GM21717 (cell line): ENCODE measurements at regions not wholly inside any gene's neighbourhood (a gene's known extent, or its start where the extent isn't known, plus 50 kb on each side); places are given as distances from the start of the nearest gene placed in this dataset.

Source experiments
- ATAC-seq: cut with Tn5 transposase; IDR thresholded peaks from one replicate; pipeline ENCODE4 v1.9.1; 2021; ENCODE audit warnings: mild to moderate bottlenecking, moderate library complexity; ENCODE audit not compliant: unreplicated experiment

DNA sequence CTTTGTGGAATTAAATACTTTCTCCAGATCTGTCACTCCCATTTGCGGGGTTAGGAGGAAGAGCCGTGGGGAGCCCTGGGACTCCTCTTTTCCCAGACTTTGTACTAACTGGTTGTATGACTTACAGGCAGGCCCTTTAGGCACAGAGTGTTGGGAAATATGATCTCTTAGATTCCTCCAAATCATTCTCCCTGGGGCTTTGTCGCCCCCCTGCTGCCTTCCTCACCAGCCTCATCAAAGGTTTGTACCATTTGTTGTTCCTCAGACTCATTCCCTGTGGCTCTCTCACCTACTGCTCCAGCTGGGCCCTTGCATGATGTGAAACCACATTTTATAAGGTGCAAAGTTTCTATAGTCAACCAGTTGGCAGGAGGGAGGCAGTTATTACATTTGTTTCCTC, 56.4 kb downstream of the CRYGS start:
- no peak for ATAC-seq

DNA sequence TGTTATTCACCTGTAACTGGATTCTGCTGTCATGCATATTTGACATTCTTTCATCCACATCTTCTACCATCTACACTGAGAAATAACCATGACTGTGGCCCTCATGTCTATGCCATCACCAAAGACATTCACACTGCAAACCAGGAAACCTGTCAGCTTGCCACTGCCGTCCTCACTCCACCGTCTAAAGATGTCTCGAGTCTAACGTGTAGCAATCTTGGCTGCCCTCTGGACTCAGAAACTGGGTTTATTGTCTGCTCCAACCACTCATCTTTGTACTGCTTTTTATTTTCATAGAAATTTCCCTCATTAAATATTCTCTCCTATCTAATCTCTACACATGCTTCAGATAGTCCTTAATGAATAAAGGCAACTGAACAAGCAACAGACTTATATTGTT, 57.1 kb downstream of the CRYGS start:
- ATAC-seq = no peak

DNA sequence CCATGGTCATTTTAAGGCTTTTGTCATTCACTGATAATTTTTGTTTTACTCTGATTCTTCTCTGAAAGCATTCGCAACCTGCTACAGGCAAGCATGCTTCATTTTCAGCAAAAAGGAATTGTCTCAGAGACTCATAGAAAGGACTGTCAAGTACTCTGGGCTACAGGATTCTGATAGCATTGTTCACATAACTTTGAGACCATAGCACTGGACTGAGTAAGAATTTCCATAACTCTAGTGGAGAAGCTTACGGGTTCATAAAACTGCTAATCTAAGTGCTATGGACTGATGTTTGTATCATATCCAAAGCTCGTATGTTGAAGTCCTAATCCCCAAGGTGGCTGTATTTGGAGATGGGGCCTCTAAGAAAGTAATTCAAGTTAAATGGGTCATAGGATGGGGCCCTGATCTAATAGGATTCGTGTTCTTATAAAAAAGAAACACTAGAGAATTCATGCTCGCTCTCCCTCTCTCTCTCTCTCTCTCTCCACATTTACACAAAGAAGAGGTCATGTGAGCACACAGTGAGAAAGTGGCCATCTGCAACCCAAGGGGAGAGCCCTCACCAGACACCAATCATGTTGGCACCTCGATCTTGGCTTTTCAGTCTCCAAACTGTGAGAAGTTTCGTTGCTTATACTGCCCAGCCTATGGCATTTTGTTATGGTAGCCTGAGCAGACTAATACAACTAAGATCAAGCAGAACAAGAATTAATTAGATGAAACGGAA, 60.4 kb downstream of the CRYGS start:
- no peak for ATAC-seq

DNA sequence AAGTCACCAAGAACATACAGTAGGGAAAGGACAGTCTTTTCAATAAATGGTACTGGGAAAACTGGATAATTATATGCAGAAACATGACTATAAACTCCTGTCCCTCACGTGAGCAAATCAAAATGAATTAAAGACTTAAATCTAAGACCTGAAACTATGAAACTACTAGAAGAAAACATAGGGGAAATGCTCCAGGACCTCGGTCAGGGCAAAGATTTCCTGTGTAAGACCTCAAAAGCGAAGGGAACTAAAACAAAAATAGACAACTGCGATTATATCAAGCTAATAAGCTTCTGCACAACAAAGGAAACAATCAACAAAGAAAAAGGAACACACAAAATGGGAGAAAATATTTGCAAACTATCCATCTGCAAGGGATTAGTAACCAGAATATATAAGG, 62.7 kb downstream of the CRYGS start:
- no peak for ATAC-seq

DNA sequence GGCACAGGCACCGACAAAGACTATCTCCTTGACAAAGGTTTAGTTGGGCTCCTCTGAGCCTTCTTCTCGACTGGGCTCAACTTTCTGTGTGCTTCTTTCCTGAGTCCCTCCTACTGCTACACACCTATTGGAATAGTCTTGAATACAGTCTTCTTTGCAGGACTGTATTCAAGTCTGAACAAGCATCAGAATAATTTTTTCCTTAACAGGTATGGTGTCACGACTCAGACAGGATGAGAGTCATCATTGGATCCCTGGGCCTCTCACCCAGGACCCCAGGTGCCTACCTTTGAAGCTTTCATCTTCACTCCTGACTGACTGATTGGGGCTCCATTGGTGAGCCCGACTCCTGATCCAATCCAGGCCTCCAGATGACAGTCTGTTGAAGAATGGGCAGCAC, 66.3 kb downstream of the CRYGS start:
- ATAC-seq = no peak

DNA sequence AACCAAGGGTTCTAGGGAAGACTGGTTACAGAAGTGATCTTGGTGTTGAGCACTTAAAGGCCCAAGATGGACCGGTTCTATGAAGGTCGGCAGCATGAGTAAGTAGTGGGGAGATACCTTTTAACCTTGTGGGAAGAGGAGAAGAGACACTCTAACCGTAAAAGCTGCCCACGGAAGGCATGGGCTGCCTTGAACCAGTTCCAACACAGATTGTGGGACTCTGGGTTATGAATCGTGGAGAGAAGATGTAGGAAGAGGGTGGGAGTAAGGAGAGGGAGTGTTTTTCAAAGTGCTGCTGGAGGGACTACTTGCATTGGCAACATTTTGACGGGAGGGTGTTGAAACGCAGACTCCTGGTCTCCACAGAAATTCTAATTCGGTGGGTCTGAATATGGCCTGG, 67.1 kb downstream of the CRYGS start:
- no peak for ATAC-seq

DNA sequence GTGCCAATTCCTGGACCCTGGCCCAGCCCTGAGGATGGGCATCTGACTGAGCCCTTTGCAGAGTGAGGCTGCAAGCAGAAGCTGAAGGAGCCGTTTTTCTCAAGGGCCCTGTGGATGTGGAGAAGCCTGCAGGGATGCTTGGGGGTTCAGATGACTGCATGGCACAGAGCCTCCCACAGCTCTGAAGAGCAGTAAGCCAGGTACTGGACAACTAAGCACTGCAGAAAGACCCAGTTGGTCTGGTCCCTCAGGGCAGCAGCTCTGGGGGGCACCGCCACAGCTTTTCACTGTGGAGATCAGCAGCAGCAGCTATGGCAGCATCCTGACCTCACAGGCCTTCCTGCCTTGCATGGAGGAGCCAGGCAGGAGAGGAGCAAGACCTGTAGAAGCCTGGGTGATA, 67.6 kb downstream of the CRYGS start:
- ATAC-seq = no peak

DNA sequence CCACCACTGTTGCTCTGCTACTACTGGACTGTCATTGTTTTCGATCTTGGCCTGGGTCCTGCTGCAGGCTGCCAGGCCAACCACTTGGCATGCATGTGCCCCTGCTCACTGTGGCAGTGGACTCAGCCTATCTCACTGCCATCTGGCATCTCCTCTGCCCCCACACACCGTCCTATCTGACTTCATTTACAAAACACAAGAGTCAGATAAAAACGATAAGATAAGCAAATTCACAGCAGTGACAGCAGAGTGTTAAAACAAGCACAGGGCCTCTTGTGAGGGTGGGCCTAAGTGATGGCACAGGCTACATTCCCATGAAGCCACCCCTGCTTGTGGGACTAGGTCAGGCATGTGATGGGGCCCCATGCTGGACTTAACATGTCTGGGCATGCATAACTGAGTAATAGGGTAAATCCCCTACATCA, 68.1 kb downstream of the CRYGS start:
- ATAC-seq = no peak

DNA sequence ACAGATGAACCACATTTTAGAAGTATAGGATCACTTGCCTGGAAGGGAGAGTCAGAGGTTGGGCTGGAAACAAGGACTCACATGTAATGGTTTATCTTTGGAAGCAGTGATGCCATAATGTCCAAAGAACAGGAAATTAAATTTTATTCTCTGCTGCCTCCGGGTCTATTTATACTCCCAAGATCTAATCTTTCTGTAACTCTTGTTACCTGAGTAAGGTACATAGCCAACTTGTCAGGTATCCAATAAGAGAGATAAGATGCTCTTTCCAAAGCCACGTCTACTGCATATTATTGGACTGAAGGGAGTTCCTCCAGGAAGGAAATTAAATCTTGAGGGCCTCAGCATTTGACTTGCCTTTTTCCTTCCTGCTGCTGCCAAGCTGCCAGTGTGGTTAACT, 71.0 kb downstream of the CRYGS start:
- ATAC-seq = no peak

DNA sequence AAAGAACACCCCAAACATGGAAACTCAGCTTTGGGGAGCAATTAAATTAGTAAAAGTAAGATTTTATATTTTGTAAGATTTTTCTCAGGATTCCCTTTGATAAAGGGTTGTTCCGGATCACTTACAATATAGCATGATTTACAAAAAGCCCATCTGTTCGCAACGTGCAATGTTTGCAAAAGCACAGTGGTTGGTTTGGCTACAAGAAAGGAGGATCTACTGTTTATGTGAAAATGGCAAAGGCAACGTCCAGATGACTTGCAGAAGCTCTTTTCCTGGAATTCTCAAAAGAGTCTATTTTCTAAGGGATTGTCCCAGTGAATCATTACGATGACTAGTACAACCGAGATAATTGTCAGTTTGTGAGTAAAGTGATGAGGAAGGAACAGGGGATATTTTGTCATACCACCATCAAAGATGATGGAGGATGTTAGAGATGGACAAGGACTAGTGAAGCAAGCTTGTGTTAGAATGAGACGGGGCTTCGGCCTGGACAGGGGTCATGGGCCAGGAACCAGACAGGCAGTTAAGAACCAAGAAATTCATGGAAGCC, 71.6 kb downstream of the CRYGS start:
- no peak for ATAC-seq

DNA sequence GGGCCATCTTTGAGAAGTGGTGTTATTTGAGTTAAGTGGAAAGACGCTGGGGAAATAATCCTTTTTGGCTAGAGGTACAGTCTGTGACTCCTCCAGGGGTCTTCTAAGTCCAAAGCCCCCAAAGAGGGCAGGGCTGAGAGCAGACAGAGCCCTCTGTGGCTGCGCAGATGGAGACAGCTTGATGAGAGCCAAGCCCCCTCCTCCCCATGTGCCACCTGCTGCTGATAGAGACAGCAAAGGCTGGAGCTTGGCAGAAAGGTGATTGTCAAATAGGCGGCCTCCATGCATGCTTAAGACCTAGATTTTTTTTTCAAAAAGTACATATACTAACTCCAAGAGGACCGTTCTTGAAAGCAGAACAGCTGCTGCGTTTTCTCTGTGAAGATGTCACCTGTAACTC, 72.4 kb downstream of the CRYGS start:
- no peak for ATAC-seq

DNA sequence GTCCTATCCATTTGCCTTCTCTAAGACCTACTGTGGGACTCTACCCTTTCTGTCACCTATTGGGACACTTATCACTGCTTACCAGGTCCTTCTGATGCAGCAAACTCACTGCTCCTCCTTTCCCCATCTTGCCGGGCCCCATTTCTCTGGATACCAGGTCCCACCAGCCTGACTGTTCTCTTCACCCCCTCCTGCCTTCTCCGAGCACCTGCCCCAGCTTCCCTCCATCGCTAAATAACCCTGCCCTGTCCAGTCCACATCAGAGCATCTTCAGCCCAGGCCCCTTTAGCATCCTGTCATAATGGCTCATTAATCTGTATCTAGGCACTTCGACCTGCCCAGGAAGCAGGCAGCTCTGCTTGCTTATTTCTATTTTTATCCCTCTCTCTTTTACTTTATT, 74.7 kb downstream of the CRYGS start:
- no peak for ATAC-seq

DNA sequence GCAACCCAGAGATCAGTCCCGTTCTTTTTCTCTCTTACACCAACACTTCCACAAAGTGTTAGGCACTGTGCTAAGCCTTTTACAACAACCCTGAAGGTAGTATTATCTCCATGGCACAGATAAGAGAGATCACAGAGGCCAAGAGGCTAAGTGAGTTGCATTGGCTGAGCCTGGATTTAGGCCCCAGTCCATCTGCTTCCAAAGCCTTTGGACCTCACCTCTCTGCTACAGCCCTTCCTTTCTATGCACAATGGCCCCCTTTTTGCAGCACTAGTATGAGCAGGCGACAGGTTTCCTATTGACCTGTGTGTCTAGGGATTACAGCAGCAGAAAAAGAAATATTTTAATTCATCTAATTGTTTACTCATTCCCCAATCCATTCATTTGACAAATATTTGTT, 76.2 kb downstream of the CRYGS start:
- ATAC-seq = no peak

DNA sequence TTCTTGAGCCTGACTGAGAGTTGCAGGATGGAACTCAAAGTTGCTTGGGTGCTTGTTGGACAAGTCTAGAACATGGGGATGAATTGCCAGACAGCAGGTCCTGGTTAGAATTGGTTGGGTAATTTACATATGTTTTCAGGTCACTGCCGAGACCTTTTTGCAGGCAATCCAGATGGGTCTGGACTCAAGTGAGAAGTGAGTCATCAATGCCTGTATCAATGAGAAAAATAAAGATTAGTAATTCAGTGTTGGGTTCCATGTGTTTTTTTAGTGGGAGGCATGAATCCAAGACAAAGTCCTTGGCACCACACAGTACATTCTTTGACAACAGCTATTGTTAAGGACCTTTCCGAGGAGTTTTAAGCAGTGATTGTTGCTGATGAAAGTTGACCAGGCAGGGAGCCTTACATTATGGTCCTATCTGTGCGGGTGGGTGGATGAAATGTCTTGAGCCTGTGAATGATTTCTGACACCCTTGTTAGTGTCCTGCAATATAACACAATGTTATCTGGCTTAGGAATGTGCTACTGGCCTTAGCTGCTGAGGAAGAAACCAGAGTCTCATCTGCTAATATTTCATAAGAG, 77.7 kb downstream of the CRYGS start:
- no peak for ATAC-seq

DNA sequence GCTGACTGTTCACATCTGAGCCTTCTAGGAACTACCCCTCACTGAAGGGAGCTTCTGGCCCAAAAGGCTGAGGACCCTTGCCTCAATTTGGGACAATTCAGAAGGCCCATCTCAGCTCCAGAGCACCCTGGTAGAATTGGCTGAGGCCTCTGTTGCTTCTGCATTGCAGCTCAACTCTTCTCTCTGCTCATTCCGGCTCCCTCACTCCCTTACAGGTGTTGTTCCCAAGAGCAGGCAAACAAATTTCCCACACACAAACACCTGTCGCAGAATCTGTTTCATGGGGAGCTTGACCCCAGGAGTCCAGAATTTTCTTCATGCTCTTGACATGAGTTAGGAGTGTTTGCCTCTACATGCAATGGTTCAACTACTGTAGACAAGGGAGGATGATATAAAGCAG, 78.7 kb downstream of the CRYGS start:
- no peak for ATAC-seq

DNA sequence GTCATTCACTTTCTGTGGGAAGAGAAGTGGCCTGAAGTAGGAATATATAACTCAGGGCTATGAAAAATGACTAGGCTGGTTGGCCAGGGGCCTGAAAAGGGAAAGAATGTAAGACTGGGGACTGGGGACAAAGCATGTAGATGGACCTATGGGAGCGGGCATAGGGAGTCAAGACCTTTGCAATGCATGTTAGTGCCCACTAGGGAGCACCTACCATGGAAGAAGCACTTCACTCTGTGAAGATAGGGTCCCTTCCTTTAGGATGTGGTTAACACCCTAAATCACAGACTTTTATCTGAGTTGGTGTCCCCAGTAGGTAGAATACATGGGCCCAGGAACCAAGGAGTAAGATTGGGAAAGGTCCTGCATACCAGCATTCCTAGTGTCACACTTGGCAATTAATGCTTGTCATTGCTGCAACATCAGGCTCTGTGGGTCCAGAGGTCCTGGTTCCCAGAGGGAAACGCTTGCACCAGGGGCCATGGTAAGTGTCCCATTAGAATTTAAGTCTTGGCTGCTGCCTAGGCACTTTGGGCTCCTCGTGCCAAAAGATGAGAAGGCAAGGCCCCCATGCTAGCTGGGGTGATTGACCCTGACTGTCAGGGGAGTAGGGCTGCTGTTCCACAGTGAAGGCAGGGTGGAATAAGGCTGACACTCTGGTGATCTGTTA, 79.6 kb downstream of the CRYGS start:
- no peak for ATAC-seq

DNA sequence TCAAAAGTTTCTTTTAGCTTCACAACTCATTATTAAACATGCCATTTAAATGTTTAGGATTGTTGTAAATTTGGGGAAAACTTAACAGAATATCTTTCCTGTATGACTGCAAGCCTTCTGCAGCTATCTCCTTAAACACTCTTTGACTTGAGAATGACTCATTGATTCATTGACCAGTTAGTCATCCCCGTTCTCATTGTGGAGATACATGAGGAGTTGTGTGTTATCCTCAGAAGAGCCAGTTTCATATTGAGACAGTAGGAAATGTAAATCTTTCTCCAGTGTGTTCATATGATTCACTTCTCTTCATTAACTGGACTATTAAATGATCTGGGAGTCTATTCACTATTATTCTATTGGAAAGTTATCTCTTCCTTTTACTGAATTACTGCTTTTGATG, 83.0 kb downstream of the CRYGS start:
- ATAC-seq = no peak

DNA sequence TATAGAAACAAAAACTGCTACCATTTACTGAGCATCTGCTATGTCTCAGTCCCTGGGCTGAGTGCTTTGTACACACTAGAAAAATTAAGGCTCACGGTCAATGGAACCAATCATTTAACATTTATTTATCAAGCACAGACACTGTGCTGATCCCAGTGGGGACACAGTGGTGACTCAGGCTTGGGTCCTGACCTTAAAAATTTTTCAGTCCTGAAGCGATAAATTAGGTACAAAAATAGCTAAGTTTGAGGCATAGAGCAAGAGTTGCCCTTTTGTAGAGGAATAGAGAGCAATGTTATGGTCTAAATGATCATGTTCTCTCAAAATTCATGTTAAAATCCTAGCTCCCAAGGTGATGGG, 85.1 kb downstream of the CRYGS start:
- ATAC-seq = no peak

DNA sequence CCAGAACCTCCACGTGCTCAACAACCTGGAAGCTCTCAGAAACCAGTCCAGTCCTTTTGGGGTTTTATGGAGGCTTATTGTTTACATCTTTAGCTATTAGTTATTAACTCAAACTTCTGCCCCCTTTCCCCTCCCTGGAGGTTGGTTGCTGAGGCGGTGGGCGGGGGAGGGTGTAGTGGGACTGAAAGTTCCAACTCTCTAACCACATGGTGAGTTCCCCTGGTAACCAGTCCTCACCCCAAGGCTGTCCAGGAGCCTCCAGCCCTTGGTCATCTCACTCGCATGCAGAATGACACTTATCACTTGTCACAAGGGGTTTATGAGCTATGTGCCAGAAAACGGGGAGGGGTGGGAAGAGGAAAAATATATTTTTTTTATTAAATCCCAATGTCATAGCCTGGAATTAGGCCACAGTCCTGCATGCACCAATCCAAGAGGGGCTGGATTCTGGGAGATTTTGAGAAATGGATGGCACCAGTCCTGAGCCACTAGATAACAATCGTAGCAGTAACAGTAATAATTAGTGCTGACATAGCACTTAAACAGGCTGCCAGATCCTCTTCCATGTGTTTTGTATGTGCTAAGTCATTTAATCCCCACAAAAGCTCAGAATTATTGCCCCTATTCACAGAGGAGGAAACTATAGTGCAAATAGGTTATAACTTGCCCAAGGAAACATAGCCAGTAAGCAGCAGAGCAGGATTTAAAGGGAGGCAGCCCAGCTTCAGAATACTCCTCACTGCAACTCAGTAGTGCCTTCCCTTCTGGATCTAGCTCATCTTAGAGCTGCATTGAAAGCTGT, 85.7 kb downstream of the CRYGS start:
- ATAC-seq = no peak

DNA sequence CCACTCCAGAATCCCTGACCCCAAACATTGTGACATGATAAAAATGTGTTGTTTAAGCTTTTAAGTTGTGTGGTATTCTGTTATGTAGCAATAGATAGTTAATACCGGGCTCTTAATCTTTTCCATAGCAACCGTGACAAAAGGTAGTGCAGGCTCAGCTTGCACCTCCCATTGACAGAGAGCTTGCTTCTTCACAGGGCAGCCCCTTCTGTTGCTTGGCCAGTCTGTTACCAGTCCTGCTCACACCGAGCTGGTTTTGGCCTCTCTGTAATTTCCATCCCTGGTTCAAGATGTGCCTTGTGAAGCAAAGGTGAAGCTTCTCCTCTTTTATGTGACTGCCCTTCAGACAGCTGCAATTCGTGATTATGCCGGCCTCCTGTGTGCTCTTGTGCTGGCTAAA, 86.9 kb downstream of the CRYGS start:
- no peak for ATAC-seq

DNA sequence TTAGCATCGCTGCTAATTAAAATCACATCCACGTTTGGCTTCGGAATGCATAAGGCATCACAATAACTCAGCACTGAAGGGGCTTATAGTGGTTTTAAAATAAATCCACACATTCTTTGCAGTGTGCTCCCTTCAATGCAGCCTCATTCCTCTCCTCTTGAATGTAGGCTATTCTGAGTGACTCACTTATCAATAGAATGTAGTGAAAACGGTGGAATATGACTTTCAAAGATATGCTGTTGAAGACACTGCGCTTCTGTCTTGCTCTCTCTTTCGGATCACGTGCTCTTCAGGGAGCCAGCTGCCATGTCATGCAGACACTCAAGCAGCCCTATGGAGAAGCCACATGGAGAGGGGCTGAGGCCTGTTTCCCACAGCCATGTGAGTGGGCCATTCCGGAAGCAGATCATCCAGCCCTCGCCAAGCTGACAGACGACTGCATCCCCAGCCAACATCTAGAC, 87.4 kb downstream of the CRYGS start:
- ATAC-seq = no peak
